ENCODE measurements at regions not wholly inside any gene's neighbourhood (a gene's known extent, or its start where the extent isn't known, plus 50 kb on each side); places are given as distances from the start of the nearest gene placed in this dataset.

DNA sequence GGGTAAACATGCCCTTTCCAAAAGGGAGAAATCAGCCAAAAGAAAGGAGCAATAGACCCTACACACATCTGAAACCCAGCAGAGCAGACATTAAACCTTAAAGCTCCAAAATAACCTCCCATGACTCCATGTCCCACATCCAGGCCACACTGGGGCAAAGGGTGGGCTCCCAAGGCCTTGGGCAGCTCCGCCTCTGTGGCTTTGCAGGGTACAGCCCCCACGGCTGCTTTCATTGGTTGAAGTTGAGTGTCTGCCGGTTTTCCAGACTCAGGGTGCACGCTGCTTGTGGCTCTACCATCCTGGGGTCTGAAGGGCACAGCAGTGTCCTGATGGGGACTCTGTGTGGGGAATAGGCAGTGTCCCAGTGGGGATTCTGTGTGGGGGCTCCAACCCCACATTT is 146.5 kb downstream of the ZDHHC21 start:
- TF ChIP-seq, protein P1, sequence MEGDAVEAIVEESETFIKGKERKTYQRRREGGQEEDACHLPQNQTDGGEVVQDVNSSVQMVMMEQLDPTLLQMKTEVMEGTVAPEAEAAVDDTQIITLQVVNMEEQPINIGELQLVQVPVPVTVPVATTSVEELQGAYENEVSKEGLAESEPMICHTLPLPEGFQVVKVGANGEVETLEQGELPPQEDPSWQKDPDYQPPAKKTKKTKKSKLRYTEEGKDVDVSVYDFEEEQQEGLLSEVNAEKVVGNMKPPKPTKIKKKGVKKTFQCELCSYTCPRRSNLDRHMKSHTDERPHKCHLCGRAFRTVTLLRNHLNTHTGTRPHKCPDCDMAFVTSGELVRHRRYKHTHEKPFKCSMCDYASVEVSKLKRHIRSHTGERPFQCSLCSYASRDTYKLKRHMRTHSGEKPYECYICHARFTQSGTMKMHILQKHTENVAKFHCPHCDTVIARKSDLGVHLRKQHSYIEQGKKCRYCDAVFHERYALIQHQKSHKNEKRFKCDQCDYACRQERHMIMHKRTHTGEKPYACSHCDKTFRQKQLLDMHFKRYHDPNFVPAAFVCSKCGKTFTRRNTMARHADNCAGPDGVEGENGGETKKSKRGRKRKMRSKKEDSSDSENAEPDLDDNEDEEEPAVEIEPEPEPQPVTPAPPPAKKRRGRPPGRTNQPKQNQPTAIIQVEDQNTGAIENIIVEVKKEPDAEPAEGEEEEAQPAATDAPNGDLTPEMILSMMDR (IDR thresholded peaks at IDR 0.05; ENCODE audit: insufficient read depth, low read length, poor library complexity, severe bottlenecking) = no peak
- no peak for TF ChIP-seq EZH2phosphoT487 (conservative IDR thresholded peaks at IDR 0.05; ENCODE audit: low read length)
